Keratinocyte (primary cell): ENCODE measurements at regions not wholly inside any gene's neighbourhood (a gene's known extent, or its start where the extent isn't known, plus 50 kb on each side); places are given as distances from the start of the nearest gene placed in this dataset.

Experiments
- DNase-seq: peaks from one replicate; pipeline ENCODE4 v3.0.0-alpha.2; 2011; ENCODE audit warnings: low read depth, missing footprints, low spot score
- FAIRE-seq: peaks from 2 replicates; lab custom pipeline; 2011; peaks lifted over from hg19 to GRCh38; lab: Jason Lieb, UNC
- H2AFZ ChIP-seq: 2 replicates; pipeline ENCODE4 v1.6.0; 2012; ENCODE audit warnings: low read length, control low read depth, inconsistent platforms; ENCODE audit not compliant: control insufficient read depth
- H3K27ac ChIP-seq: 2 replicates; pipeline ENCODE4 v1.5.1; 2011; ENCODE audit warnings: low read length; ENCODE audit not compliant: control insufficient read depth, insufficient read depth
- H3K27me3 ChIP-seq: 3 replicates; pipeline ENCODE4 v1.6.0; 2011; ENCODE audit warnings: low read length; ENCODE audit not compliant: control insufficient read depth, insufficient read depth; ENCODE audit errors: extremely low read depth
- H3K36me3 ChIP-seq, 2 experiments: 2 replicates in 1 of 2; 3 replicates in 1 of 2; pipeline ENCODE4 v1.5.1; 2011; ENCODE audit warnings: low read length in 2 of 2, mild to moderate bottlenecking in 1 of 2; ENCODE audit not compliant: control insufficient read depth in 2 of 2, insufficient read depth in 2 of 2; ENCODE audit errors: extremely low read depth in 1 of 2
- H3K4me1 ChIP-seq: 3 replicates; pipeline ENCODE4 v1.5.1; 2011; ENCODE audit warnings: low read length; ENCODE audit not compliant: control insufficient read depth, insufficient read depth; ENCODE audit errors: extremely low read depth
- H3K4me2 ChIP-seq: 3 replicates; pipeline ENCODE4 v1.6.0; 2011; ENCODE audit warnings: low read depth, low read length; ENCODE audit not compliant: control insufficient read depth, insufficient read depth; ENCODE audit errors: extremely low read depth
- H3K4me3 ChIP-seq, 3 experiments: fragments of 200-600 bp in 1 of 3; sonication (generic) in 1 of 3; 2 replicates in 2 of 3; 3 replicates in 1 of 3; pipeline ENCODE4 v1.5.1; 2011 to 2016; ENCODE audit warnings: low read length in 3 of 3, mild to moderate bottlenecking in 3 of 3, control low read depth in 2 of 3, inconsistent platforms in 1 of 3, low read depth in 1 of 3, mixed read lengths in 1 of 3, mixed run types in 1 of 3, moderate library complexity in 1 of 3; ENCODE audit not compliant: control insufficient read depth in 2 of 3, insufficient read depth in 2 of 3; ENCODE audit errors: extremely low read depth in 1 of 3
- H3K79me2 ChIP-seq: 2 replicates; pipeline ENCODE4 v1.6.0; 2012; ENCODE audit warnings: low read length; ENCODE audit not compliant: control insufficient read depth, insufficient read depth
- H3K9ac ChIP-seq: 3 replicates; pipeline ENCODE4 v1.6.0; 2011; ENCODE audit warnings: low read length; ENCODE audit not compliant: control insufficient read depth, insufficient read depth; ENCODE audit errors: extremely low read depth
- H3K9me1 ChIP-seq: 3 replicates; pipeline ENCODE4 v1.6.0; 2011; ENCODE audit warnings: low read length; ENCODE audit not compliant: control insufficient read depth, insufficient read depth; ENCODE audit errors: extremely low read depth
- H3K9me3 ChIP-seq: 2 replicates; pipeline ENCODE4 v1.5.1; 2012; ENCODE audit warnings: low read depth, low read length; ENCODE audit not compliant: control insufficient read depth
- H4K20me1 ChIP-seq: 3 replicates; pipeline ENCODE4 v1.6.0; 2011; ENCODE audit warnings: low read length; ENCODE audit not compliant: control insufficient read depth, insufficient read depth; ENCODE audit errors: extremely low read depth
- EZH2 ChIP-seq: IDR thresholded peaks from one replicate; pipeline ENCODE4 v1.6.1; 2012; ENCODE audit warnings: inconsistent platforms, mild to moderate bottlenecking, low read length, moderate library complexity
- dilution Hi-C: fragments of 300-500 bp; cut with MboI; formaldehyde crosslinking; loops from one replicate; pipeline ENCODE4 v1.7.0; 2020; ENCODE audit warnings: low sequenced_read_pairs; ENCODE audit not compliant: extremely low pct_ligation_motif_present
- TF ChIP-seq, protein P1 (sequence below), 3 experiments: IDR thresholded peaks in 1 of 3; conservative IDR thresholded peaks in 1 of 3; optimal IDR thresholded peaks in 1 of 3; 2 replicates in 2 of 3; 3 replicates in 1 of 3; pipeline versions ENCODE3 to v1.5.1; 2011; ENCODE audit warnings: low read length in 3 of 3, mild to moderate bottlenecking in 3 of 3, moderate library complexity in 2 of 3, control low read depth in 1 of 3, inconsistent platforms in 1 of 3; ENCODE audit not compliant: insufficient read depth in 2 of 3; ENCODE audit errors: extremely low read depth in 1 of 3

GRCh38 chr2:66318009-66318561 lies 116.8 kb upstream of the MEIS1 start:
- no peaks in the 10 kb centered on the region for H3K27me3 ChIP-seq
- H3K36me3 ChIP-seq, result no peaks in the 10 kb centered on the region
- DNase-seq (no peak), FAIRE-seq (no peak)
- no peak overlapping the region for H3K9ac ChIP-seq
- H3K27ac ChIP-seq, result no peak overlapping the region
- H3K9me1 ChIP-seq, result no peaks in the 10 kb centered on the region
- no peaks in the 10 kb centered on the region for H3K9me3 ChIP-seq
- H3K4me1 ChIP-seq, result no peaks in the 10 kb centered on the region
- H3K4me2 ChIP-seq, result no peak overlapping the region
- no peak overlapping the region for H3K4me3 ChIP-seq
- dilution Hi-C loops, result no loop called here
- no peaks in the 10 kb centered on the region for H4K20me1 ChIP-seq
- H3K79me2 ChIP-seq, result no peaks in the 10 kb centered on the region
- no peak overlapping the region for H2AFZ ChIP-seq
- TF ChIP-seq, protein P1, sequence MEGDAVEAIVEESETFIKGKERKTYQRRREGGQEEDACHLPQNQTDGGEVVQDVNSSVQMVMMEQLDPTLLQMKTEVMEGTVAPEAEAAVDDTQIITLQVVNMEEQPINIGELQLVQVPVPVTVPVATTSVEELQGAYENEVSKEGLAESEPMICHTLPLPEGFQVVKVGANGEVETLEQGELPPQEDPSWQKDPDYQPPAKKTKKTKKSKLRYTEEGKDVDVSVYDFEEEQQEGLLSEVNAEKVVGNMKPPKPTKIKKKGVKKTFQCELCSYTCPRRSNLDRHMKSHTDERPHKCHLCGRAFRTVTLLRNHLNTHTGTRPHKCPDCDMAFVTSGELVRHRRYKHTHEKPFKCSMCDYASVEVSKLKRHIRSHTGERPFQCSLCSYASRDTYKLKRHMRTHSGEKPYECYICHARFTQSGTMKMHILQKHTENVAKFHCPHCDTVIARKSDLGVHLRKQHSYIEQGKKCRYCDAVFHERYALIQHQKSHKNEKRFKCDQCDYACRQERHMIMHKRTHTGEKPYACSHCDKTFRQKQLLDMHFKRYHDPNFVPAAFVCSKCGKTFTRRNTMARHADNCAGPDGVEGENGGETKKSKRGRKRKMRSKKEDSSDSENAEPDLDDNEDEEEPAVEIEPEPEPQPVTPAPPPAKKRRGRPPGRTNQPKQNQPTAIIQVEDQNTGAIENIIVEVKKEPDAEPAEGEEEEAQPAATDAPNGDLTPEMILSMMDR (optimal IDR thresholded peaks at IDR 0.05 in 1 of 3, IDR thresholded peaks at IDR 0.05 in 1 of 3, conservative IDR thresholded peaks at IDR 0.05 in 1 of 3; ENCODE audit: extremely low read depth in 1 of 3, insufficient read depth in 2 of 3, low read length in 3 of 3), result no peak
- no peak for TF ChIP-seq EZH2

GRCh38 chr2:66317268-66317890 lies 117.5 kb upstream of the MEIS1 start:
- no peak overlapping the region for H3K4me3 ChIP-seq
- FAIRE-seq (no peak), DNase-seq (no peak)
- H3K9ac ChIP-seq, result no peak overlapping the region
- no peak overlapping the region for H3K27ac ChIP-seq
- no peaks in the 10 kb centered on the region for H3K79me2 ChIP-seq
- H3K9me3 ChIP-seq, result no peaks in the 10 kb centered on the region
- no peaks in the 10 kb centered on the region for H3K4me1 ChIP-seq
- no peaks in the 10 kb centered on the region for H3K9me1 ChIP-seq
- dilution Hi-C loops, result no loop called here
- TF ChIP-seq, protein P1 (optimal IDR thresholded peaks at IDR 0.05 in 1 of 3, IDR thresholded peaks at IDR 0.05 in 1 of 3, conservative IDR thresholded peaks at IDR 0.05 in 1 of 3; ENCODE audit: extremely low read depth in 1 of 3, insufficient read depth in 2 of 3, low read length in 3 of 3), result no peak
- no peak for TF ChIP-seq EZH2
- H2AFZ ChIP-seq, result no peak overlapping the region
- H3K4me2 ChIP-seq, result no peak overlapping the region
- no peaks in the 10 kb centered on the region for H3K27me3 ChIP-seq
- H3K36me3 ChIP-seq, result no peaks in the 10 kb centered on the region
- no peaks in the 10 kb centered on the region for H4K20me1 ChIP-seq
